ENCODE measurements at regions not wholly inside any gene's neighbourhood (a gene's known extent, or its start where the extent isn't known, plus 50 kb on each side); places are given as distances from the start of the nearest gene placed in this dataset.

DNA sequence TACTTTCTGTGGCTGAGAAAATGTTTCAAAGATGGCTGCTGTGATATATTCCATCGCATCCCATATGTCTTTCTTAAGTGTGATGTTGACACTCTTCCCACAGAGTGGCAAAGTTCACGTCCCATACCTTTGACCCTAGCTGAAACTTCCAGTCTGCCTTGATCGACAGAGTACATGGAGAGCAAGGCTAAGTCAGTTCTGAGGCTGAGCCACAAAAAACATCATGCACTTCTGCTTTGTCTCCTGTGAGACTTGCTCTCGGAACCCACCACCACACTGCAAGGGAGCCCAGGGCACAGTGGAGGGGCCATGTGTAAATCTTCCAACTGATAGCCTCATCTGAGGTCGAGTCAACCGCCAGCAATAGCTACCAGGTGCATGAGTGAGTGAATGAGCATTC lies 431.9 kb upstream of the RUNX1 start:
- TF ChIP-seq, protein P1, sequence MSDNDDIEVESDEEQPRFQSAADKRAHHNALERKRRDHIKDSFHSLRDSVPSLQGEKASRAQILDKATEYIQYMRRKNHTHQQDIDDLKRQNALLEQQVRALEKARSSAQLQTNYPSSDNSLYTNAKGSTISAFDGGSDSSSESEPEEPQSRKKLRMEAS (IDR thresholded peaks at IDR 0.05), result no peak
- TF ChIP-seq EP300 (IDR thresholded peaks at IDR 0.05) (no peak), CTCF (IDR thresholded peaks at IDR 0.05) (no peak), ZFP36 (IDR thresholded peaks at IDR 0.05; ENCODE audit: borderline replicate concordance, partially characterized antibody) (no peak), RFX5 (IDR thresholded peaks at IDR 0.05) (no peak), ESRRA (IDR thresholded peaks at IDR 0.05; ENCODE audit: borderline replicate concordance, low read length) (no peak), CEBPB (IDR thresholded peaks at IDR 0.05) (no peak)
- TF ChIP-seq, protein P2, sequence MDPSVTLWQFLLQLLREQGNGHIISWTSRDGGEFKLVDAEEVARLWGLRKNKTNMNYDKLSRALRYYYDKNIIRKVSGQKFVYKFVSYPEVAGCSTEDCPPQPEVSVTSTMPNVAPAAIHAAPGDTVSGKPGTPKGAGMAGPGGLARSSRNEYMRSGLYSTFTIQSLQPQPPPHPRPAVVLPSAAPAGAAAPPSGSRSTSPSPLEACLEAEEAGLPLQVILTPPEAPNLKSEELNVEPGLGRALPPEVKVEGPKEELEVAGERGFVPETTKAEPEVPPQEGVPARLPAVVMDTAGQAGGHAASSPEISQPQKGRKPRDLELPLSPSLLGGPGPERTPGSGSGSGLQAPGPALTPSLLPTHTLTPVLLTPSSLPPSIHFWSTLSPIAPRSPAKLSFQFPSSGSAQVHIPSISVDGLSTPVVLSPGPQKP (IDR thresholded peaks at IDR 0.05; ENCODE audit: low read depth, low read length), result no peak

Measured in A549 (cell line).